ENCODE measurements at regions not wholly inside any gene's neighbourhood (a gene's known extent, or its start where the extent isn't known, plus 50 kb on each side); places are given as distances from the start of the nearest gene placed in this dataset.

DNA sequence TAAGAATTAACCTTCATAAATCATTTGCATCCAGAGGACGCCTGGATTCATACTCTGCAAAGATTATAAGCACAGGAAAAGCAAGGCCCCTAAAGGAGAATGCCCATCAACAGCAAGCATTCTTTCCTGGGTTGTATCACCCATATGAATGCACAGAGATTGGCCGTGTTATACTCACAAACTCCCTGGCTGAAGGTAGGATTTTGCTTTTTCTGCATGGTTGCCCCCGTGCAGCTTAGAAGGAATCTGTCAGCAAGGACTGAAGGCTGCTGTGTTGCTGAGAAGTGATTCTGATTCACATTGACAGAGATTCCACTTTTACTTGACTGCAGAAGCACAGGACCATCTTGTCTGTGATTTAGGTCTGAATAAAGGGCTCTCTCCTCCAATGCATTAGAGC, 283.0 kb downstream of the LRRIQ3 start (continued):
- TF ChIP-seq, protein P1, sequence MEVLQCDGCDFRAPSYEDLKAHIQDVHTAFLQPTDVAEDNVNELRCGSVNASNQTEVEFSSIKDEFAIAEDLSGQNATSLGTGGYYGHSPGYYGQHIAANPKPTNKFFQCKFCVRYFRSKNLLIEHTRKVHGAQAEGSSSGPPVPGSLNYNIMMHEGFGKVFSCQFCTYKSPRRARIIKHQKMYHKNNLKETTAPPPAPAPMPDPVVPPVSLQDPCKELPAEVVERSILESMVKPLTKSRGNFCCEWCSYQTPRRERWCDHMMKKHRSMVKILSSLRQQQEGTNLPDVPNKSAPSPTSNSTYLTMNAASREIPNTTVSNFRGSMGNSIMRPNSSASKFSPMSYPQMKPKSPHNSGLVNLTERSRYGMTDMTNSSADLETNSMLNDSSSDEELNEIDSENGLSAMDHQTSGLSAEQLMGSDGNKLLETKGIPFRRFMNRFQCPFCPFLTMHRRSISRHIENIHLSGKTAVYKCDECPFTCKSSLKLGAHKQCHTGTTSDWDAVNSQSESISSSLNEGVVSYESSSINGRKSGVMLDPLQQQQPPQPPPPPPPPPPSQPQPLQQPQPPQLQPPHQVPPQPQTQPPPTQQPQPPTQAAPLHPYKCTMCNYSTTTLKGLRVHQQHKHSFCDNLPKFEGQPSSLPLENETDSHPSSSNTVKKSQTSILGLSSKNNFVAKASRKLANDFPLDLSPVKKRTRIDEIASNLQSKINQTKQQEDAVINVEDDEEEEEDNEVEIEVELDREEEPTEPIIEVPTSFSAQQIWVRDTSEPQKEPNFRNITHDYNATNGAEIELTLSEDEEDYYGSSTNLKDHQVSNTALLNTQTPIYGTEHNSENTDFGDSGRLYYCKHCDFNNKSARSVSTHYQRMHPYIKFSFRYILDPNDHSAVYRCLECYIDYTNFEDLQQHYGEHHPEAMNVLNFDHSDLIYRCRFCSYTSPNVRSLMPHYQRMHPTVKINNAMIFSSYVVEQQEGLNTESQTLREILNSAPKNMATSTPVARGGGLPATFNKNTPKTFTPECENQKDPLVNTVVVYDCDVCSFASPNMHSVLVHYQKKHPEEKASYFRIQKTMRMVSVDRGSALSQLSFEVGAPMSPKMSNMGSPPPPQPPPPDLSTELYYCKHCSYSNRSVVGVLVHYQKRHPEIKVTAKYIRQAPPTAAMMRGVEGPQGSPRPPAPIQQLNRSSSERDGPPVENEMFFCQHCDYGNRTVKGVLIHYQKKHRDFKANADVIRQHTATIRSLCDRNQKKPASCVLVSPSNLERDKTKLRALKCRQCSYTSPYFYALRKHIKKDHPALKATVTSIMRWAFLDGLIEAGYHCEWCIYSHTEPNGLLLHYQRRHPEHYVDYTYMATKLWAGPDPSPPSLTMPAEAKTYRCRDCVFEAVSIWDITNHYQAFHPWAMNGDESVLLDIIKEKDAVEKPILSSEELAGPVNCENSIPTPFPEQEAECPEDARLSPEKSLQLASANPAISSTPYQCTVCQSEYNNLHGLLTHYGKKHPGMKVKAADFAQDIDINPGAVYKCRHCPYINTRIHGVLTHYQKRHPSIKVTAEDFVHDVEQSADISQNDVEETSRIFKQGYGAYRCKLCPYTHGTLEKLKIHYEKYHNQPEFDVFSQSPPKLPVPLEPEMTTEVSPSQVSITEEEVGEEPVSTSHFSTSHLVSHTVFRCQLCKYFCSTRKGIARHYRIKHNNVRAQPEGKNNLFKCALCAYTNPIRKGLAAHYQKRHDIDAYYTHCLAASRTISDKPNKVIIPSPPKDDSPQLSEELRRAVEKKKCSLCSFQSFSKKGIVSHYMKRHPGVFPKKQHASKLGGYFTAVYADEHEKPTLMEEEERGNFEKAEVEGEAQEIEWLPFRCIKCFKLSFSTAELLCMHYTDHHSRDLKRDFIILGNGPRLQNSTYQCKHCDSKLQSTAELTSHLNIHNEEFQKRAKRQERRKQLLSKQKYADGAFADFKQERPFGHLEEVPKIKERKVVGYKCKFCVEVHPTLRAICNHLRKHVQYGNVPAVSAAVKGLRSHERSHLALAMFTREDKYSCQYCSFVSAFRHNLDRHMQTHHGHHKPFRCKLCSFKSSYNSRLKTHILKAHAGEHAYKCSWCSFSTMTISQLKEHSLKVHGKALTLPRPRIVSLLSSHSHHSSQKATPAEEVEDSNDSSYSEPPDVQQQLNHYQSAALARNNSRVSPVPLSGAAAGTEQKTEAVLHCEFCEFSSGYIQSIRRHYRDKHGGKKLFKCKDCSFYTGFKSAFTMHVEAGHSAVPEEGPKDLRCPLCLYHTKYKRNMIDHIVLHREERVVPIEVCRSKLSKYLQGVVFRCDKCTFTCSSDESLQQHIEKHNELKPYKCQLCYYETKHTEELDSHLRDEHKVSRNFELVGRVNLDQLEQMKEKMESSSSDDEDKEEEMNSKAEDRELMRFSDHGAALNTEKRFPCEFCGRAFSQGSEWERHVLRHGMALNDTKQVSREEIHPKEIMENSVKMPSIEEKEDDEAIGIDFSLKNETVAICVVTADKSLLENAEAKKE (CRISPR knock-in tag; IDR thresholded peaks at IDR 0.05), result no peak
- no peak for TF ChIP-seq JUNB (IDR thresholded peaks at IDR 0.05; ENCODE audit: unreplicated experiment)

DNA sequence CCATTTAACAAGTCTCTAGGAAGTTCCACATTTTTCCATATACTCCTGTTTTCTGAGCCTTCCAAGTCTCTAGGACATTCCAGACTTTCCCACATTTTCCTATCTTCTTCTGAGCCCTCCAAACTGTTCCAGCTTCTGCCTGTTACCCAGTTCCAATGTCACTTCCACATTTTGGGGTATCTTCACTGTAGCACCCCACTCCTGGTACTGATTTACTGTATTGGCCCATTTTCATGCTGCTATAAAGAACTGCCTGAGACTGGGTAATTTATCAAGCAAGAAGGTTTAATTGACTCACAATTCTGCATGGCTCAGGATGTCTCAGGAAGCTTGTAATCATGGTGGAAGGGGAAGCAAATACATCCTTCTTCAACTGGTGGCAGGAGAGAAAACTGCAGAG, 285.0 kb downstream of the LRRIQ3 start:
- peaks cover 12% of the 10 kb centered on the region for H3K36me3 Mint-ChIP-seq (ENCODE audit: low read depth)

DNA sequence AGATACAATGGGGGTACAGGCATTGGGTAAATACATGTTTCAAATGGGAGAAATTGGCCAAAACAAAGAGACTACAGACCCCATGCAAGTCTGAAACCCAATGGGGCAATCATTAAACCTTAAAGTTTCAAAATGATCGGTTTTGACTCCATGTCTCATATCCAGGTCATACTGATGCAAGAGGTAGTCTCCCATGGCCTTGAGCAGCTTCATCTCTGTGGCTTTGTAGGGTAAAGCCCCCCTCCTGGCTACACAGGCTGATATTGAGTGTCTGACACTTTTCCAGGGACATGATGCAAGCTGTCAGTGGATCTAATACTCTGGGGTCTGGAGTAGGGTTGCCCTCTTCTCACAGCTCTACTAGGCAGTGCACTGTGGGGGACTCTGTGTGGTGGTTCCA, 286.1 kb downstream of the LRRIQ3 start:
- H3K36me3 Mint-ChIP-seq (ENCODE audit: low read depth), result peaks cover 12% of the 10 kb centered on the region

More for the DNA sequence above, 285.0 kb downstream of the LRRIQ3 start:
- Histone ChIP-seq H3K36me3 (ENCODE audit: insufficient read depth) (no peaks in the 10 kb centered on the region), H3K4me3 (no peak overlapping the region), H3F3A (replicated peaks; ENCODE audit: low read depth) (no peaks in the 10 kb centered on the region), H3K27ac (ENCODE audit: low read depth) (no peak overlapping the region), H4K20me1 (replicated peaks; ENCODE audit: insufficient read depth) (no peaks in the 10 kb centered on the region), H3K27me3 (ENCODE audit: insufficient read depth) (no peaks in the 10 kb centered on the region), H3K9me2 (ENCODE audit: insufficient read depth) (no peaks in the 10 kb centered on the region), H3K4me2 (no peak overlapping the region), H2AFZ (no peak overlapping the region), H3K4me1 (ENCODE audit: insufficient read depth) (no peaks in the 10 kb centered on the region), H3K79me2 (replicated peaks; ENCODE audit: insufficient read depth) (no peaks in the 10 kb centered on the region)
- Mint-ChIP-seq H3K9me3 (peaks cover 17% of the 10 kb centered on the region), H3K4me3 (no peak overlapping the region), H3K27me3 (ENCODE audit: insufficient read depth, low read depth, poor library complexity) (peaks cover 2% of the 10 kb centered on the region), H3K27ac (no peak overlapping the region), H3K4me1 (peaks cover 4% of the 10 kb centered on the region; the same call in 1 of the 3 replicates)
- no peak for ATAC-seq
- TF ChIP-seq JUNB (IDR thresholded peaks at IDR 0.05; ENCODE audit: unreplicated experiment), result no peak
- DNase-seq (ENCODE audit: low spot score), result no peak

More for the DNA sequence above, 286.1 kb downstream of the LRRIQ3 start:
- H3K36me3 ChIP-seq (ENCODE audit: insufficient read depth), result no peaks in the 10 kb centered on the region
- no peaks in the 10 kb centered on the region for H3K79me2 ChIP-seq (replicated peaks; ENCODE audit: insufficient read depth)
- H3K4me3 Mint-ChIP-seq, result no peak overlapping the region
- no peak for ATAC-seq
- H3K27me3 Mint-ChIP-seq (ENCODE audit: insufficient read depth, low read depth, poor library complexity), result peaks cover 1% of the 10 kb centered on the region
- peaks cover 17% of the 10 kb centered on the region for H3K9me3 Mint-ChIP-seq
- H3K4me2 ChIP-seq, result no peak overlapping the region
- no peaks in the 10 kb centered on the region for H3F3A ChIP-seq (replicated peaks; ENCODE audit: low read depth)
- H3K27me3 ChIP-seq (ENCODE audit: insufficient read depth), result no peaks in the 10 kb centered on the region
- H2AFZ ChIP-seq, result no peak overlapping the region
- no peak for TF ChIP-seq POLR2AphosphoS5 (IDR thresholded peaks at IDR 0.05; ENCODE audit: low read depth)
- no peak for TF ChIP-seq ETS1 (IDR thresholded peaks at IDR 0.05)
- no peak for TF ChIP-seq NANOG (IDR thresholded peaks at IDR 0.05; ENCODE audit: borderline replicate concordance)
- TF ChIP-seq CREB1 (CRISPR knock-in tag; IDR thresholded peaks at IDR 0.05; ENCODE audit: low read depth), result no peak
- TF ChIP-seq CTCF (conservative IDR thresholded peaks at IDR 0.05; ENCODE audit: low read depth in 2 of 2), result no peak
- no peak overlapping the region for H3K27ac Mint-ChIP-seq
- no peak for DNase-seq (ENCODE audit: low spot score)
- H3K4me1 Mint-ChIP-seq, result peaks cover 4% of the 10 kb centered on the region; the same call in 1 of the 3 replicates
- H3K27ac ChIP-seq (ENCODE audit: low read depth), result no peak overlapping the region
- no peaks in the 10 kb centered on the region for H3K4me1 ChIP-seq (ENCODE audit: insufficient read depth)
- H3K4me3 ChIP-seq, result no peak overlapping the region
- H3K9me2 ChIP-seq (ENCODE audit: insufficient read depth), result no peaks in the 10 kb centered on the region
- no peaks in the 10 kb centered on the region for H4K20me1 ChIP-seq (replicated peaks; ENCODE audit: insufficient read depth)

Measured in GM23338 (cell line).